Stimulated activated naive CD8-positive, alpha-beta T cell treated with anti-CD3 and anti-CD28 coated beads, Interleukin-15, amount 100 ng/mL, for 72 hours (primary cell): ENCODE measurements at regions not wholly inside any gene's neighbourhood (a gene's known extent, or its start where the extent isn't known, plus 50 kb on each side); places are given as distances from the start of the nearest gene placed in this dataset.

Source experiments
- ATAC-seq: fragments of 150-1000 bp; cut with Tn5 transposase; 2 replicates; pipeline ENCODE4 v1.10.0; 2021; ENCODE audit warnings: mild to moderate bottlenecking, moderate library complexity
- DNase-seq, 2 donors: peaks; one replicate each; pipeline ENCODE4 v3.0.0; 2021 to 2022
- H3K27ac Mint-ChIP-seq, 2 donors: one replicate each; pipeline ENCODE4 v1.8.0; 2022; ENCODE audit warnings: mild to moderate bottlenecking in 2 of 2, mixed read lengths in 2 of 2, moderate library complexity in 2 of 2
- H3K27me3 Mint-ChIP-seq: one replicate; pipeline ENCODE4 v1.8.0; 2022; ENCODE audit warnings: mixed read lengths
- H3K4me1 Mint-ChIP-seq: one replicate; pipeline ENCODE4 v1.8.0; 2022; ENCODE audit warnings: mild to moderate bottlenecking, mixed read lengths
- H3K4me3 Mint-ChIP-seq, 2 donors: one replicate each; pipeline ENCODE4 v1.8.0; 2022; ENCODE audit warnings: mild to moderate bottlenecking in 2 of 2, mixed read lengths in 2 of 2, moderate library complexity in 1 of 2
- H3K9me3 Mint-ChIP-seq, 2 donors: one replicate each; pipeline ENCODE4 v1.8.0; 2022; ENCODE audit warnings: mixed read lengths in 2 of 2

GRCh38 chr4:138320831-138321230 is 78.7 kb upstream of the SLC7A11 start:
- DNase-seq (no peak), ATAC-seq (no peak)
- H3K4me3 Mint-ChIP-seq, result no peak overlapping the region
- H3K9me3 Mint-ChIP-seq, result peaks cover 0 to 7% of the 10 kb centered on the region in 2 donors
- H3K27me3 Mint-ChIP-seq, result no peaks in the 10 kb centered on the region
- H3K27ac Mint-ChIP-seq, result no peak overlapping the region
- H3K4me1 Mint-ChIP-seq, result no peaks in the 10 kb centered on the region

- no peak overlapping the region for H3K27ac Mint-ChIP-seq
- no peak for DNase-seq
- H3K4me3 Mint-ChIP-seq, result no peak overlapping the region
- H3K4me1 Mint-ChIP-seq, result no peaks in the 10 kb centered on the region
- H3K9me3 Mint-ChIP-seq, result peaks cover 0 to 11% of the 10 kb centered on the region in 2 donors
- peaks cover 3% of the 10 kb centered on the region for H3K27me3 Mint-ChIP-seq
- no peak for ATAC-seq
These were observed 77.9 kb upstream of the SLC7A11 start for GRCh38 chr4:138320030-138320429.

- Mint-ChIP-seq H3K4me3 (no peak overlapping the region), H3K9me3 (peaks cover 0 to 11% of the 10 kb centered on the region in 2 donors), H3K27ac (no peak overlapping the region), H3K4me1 (no peaks in the 10 kb centered on the region), H3K27me3 (peaks cover 7% of the 10 kb centered on the region)
- ATAC-seq, result no peak
- DNase-seq, result no peak
These were observed 75.1 kb upstream of the SLC7A11 start for GRCh38 chr4:138317175-138317748.

GRCh38 chr4:138312536-138312911 is 70.4 kb upstream of the SLC7A11 start:
- ATAC-seq (no peak), DNase-seq (no peak)
- H3K27ac Mint-ChIP-seq, result no peak overlapping the region
- no peak overlapping the region for H3K4me3 Mint-ChIP-seq
- H3K9me3 Mint-ChIP-seq, result peaks cover 0 to 13% of the 10 kb centered on the region in 2 donors
- H3K27me3 Mint-ChIP-seq, result peaks cover 7% of the 10 kb centered on the region
- H3K4me1 Mint-ChIP-seq, result no peaks in the 10 kb centered on the region

GRCh38 chr4:138311771-138312535 is 69.8 kb upstream of the SLC7A11 start:
- DNase-seq (no peak), ATAC-seq (no peak)
- Mint-ChIP-seq H3K9me3 (peaks cover 0 to 16% of the 10 kb centered on the region in 2 donors), H3K4me1 (no peaks in the 10 kb centered on the region), H3K27me3 (peaks cover 7% of the 10 kb centered on the region), H3K27ac (no peak overlapping the region), H3K4me3 (no peak overlapping the region)

- H3K4me1 Mint-ChIP-seq, result no peaks in the 10 kb centered on the region
These were observed 68.8 kb upstream of the SLC7A11 start for GRCh38 chr4:138310991-138311390.

GRCh38 chr4:138310498-138310897 is 68.3 kb upstream of the SLC7A11 start:
- Mint-ChIP-seq H3K4me1 (no peaks in the 10 kb centered on the region), H3K27ac (peak overlapping the region in 1 of 2 donors; percentile 15), H3K27me3 (peaks cover 7% of the 10 kb centered on the region), H3K4me3 (no peak overlapping the region), H3K9me3 (peaks cover 0 to 6% of the 10 kb centered on the region in 2 donors)
- ATAC-seq (no peak), DNase-seq (no peak)

More at GRCh38 chr4:138310991-138311390, 68.8 kb upstream of the SLC7A11 start:
- DNase-seq, result no peak
- Mint-ChIP-seq H3K9me3 (peaks cover 0 to 11% of the 10 kb centered on the region in 2 donors), H3K4me3 (no peak overlapping the region), H3K27ac (no peak overlapping the region), H3K27me3 (peaks cover 7% of the 10 kb centered on the region)
- no peak for ATAC-seq

- H3K27ac Mint-ChIP-seq, result no peak overlapping the region
- ATAC-seq (no peak), DNase-seq (no peak)
- H3K4me1 Mint-ChIP-seq, result no peaks in the 10 kb centered on the region
- H3K4me3 Mint-ChIP-seq, result no peak overlapping the region
- H3K9me3 Mint-ChIP-seq, result peaks cover 0 to 5% of the 10 kb centered on the region in 2 donors
- no peaks in the 10 kb centered on the region for H3K27me3 Mint-ChIP-seq
These were observed 66.2 kb upstream of the SLC7A11 start for GRCh38 chr4:138308356-138308755.

- no peaks in the 10 kb centered on the region for H3K4me1 Mint-ChIP-seq
- H3K27ac Mint-ChIP-seq, result no peak overlapping the region
- ATAC-seq (no peak), DNase-seq (no peak)
- H3K27me3 Mint-ChIP-seq, result no peaks in the 10 kb centered on the region
- H3K4me3 Mint-ChIP-seq, result no peak overlapping the region
- H3K9me3 Mint-ChIP-seq, result peaks cover 0 to 5% of the 10 kb centered on the region in 2 donors
These were observed 65.2 kb upstream of the SLC7A11 start for GRCh38 chr4:138307319-138307718.

GRCh38 chr4:138305050-138305449 is 62.9 kb upstream of the SLC7A11 start:
- no peaks in the 10 kb centered on the region for H3K27me3 Mint-ChIP-seq
- H3K9me3 Mint-ChIP-seq, result peaks cover 3 to 11% of the 10 kb centered on the region in 2 donors
- no peak for DNase-seq
- H3K27ac Mint-ChIP-seq, result no peak overlapping the region
- no peak for ATAC-seq
- no peaks in the 10 kb centered on the region for H3K4me1 Mint-ChIP-seq
- H3K4me3 Mint-ChIP-seq, result no peak overlapping the region

GRCh38 chr4:138301536-138301935 is 59.4 kb upstream of the SLC7A11 start:
- no peak overlapping the region for H3K4me3 Mint-ChIP-seq
- peaks cover 6% of the 10 kb centered on the region for H3K27me3 Mint-ChIP-seq
- no peak for DNase-seq
- H3K9me3 Mint-ChIP-seq, result peaks cover 4 to 7% of the 10 kb centered on the region in 2 donors
- no peaks in the 10 kb centered on the region for H3K4me1 Mint-ChIP-seq
- ATAC-seq, result no peak
- H3K27ac Mint-ChIP-seq, result no peak overlapping the region

- no peak overlapping the region for H3K4me3 Mint-ChIP-seq
- no peak overlapping the region for H3K27ac Mint-ChIP-seq
- H3K4me1 Mint-ChIP-seq, result no peaks in the 10 kb centered on the region
- ATAC-seq (no peak), DNase-seq (no peak)
- peaks cover 4 to 7% of the 10 kb centered on the region in 2 donors for H3K9me3 Mint-ChIP-seq
- peaks cover 6% of the 10 kb centered on the region for H3K27me3 Mint-ChIP-seq
These were observed 58.5 kb upstream of the SLC7A11 start for GRCh38 chr4:138300616-138301015.

- H3K4me1 Mint-ChIP-seq, result no peaks in the 10 kb centered on the region
These were observed 57.7 kb upstream of the SLC7A11 start for GRCh38 chr4:138299881-138300280.

GRCh38 chr4:138298866-138299265 is 56.7 kb upstream of the SLC7A11 start:
- peaks cover 6% of the 10 kb centered on the region for H3K27me3 Mint-ChIP-seq
- H3K4me3 Mint-ChIP-seq, result no peak overlapping the region
- ATAC-seq (no peak), DNase-seq (no peak)
- H3K9me3 Mint-ChIP-seq, result peaks cover 4 to 7% of the 10 kb centered on the region in 2 donors
- H3K27ac Mint-ChIP-seq, result no peak overlapping the region
- H3K4me1 Mint-ChIP-seq, result no peaks in the 10 kb centered on the region

More at GRCh38 chr4:138299881-138300280, 57.7 kb upstream of the SLC7A11 start:
- Mint-ChIP-seq H3K27ac (no peak overlapping the region), H3K9me3 (peaks cover 4 to 7% of the 10 kb centered on the region in 2 donors), H3K4me3 (no peak overlapping the region), H3K27me3 (peaks cover 6% of the 10 kb centered on the region)
- ATAC-seq, result no peak
- DNase-seq, result no peak

- DNase-seq, result no peak
- peaks cover 4 to 7% of the 10 kb centered on the region in 2 donors for H3K9me3 Mint-ChIP-seq
- H3K27me3 Mint-ChIP-seq, result peaks cover 6% of the 10 kb centered on the region
- no peak overlapping the region for H3K4me3 Mint-ChIP-seq
- no peak for ATAC-seq
- no peaks in the 10 kb centered on the region for H3K4me1 Mint-ChIP-seq
- no peak overlapping the region for H3K27ac Mint-ChIP-seq
These were observed 56.3 kb upstream of the SLC7A11 start for GRCh38 chr4:138298431-138298830.

GRCh38 chr4:138297743-138298405 is 55.7 kb upstream of the SLC7A11 start:
- Mint-ChIP-seq H3K4me3 (no peak overlapping the region), H3K4me1 (no peaks in the 10 kb centered on the region), H3K27me3 (peaks cover 6% of the 10 kb centered on the region), H3K9me3 (peaks cover 4 to 7% of the 10 kb centered on the region in 2 donors), H3K27ac (no peak overlapping the region)
- DNase-seq, result no peak
- no peak for ATAC-seq
